Fibroblast of skin of scalp (primary cell): ENCODE measurements at regions not wholly inside any gene's neighbourhood (a gene's known extent, or its start where the extent isn't known, plus 50 kb on each side); places are given as distances from the start of the nearest gene placed in this dataset.

Experiments
- DNase-seq: peaks from one replicate; pipeline ENCODE4 v3.0.0-alpha.2; 2013

GRCh38 chr3:70554170-70554569 lies 241.7 kb upstream of the MDFIC2 start:
- DNase-seq, result peak; percentile 38

DNA sequence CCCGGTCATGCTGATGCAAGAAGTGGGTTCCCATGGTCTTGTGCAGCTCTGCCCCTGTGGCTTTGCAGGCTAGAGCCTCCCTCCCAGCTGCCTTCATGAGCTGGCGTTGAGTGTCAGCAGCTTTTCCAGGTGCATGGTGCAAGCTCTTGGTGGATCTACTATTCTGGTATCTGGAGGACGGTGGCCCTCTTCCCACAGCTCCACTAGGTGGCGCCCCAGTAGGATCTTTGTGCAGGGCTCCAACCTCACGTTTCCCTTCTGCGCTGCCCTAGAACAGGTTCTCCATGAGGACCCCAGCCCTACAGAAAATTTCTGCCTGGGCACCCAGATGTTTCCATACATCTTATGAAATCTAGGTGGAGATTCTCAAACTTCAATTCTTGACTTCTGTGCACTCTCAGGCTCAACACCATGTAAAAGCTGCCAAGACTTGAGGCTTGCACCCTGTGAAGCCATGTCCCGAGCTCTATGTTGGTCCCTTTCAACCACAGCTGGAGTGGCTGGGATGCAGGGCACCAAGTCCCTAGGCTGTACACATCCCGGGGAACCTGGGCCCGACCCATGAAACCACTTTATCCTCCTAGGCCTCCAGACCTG lies 238.4 kb upstream of the MDFIC2 start:
- DNase-seq, result peak; percentile 59

GRCh38 chr3:70546679-70547078 lies 234.2 kb upstream of the MDFIC2 start:
- DNase-seq, result no peak

DNA sequence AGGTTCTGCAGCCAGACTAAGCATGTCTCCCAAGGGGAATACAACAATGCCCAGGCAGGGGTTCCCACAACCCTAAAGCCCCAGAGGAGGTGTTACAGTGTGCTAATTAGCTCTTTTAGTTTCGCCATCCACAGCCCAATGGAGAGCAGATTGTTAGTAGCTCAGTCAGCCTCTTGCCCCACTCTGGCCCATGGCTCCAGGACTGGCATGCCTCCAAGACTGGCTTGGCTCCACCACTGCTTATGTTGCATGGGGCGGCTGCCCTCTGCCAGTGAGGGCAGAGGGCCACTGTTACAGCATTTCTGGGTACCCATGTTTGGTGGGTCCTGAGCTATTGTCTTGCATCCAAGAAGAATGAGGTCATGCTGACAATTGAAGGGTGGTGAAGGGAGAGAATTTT lies 231.1 kb upstream of the MDFIC2 start:
- DNase-seq, result no peak

DNA sequence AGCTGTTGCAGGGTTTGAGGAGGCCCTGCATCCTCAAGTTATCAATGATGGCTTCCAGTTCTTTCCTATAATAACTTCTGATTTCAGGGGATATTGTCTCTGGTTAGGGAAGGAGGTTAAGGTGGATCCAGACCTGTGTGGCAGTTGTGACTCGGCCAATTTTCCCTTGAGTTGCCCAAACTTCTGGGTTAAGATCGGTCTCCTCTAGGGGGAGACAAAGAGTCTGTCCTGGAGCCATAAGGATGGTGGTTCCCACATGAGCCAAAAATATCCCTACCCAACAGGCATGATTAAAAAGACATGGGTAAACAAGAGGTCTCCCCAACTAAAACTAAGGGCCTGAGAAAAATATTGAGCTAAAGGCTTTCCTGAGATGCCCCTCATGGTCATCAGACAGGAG lies 227.5 kb upstream of the MDFIC2 start:
- no peak for DNase-seq

DNA sequence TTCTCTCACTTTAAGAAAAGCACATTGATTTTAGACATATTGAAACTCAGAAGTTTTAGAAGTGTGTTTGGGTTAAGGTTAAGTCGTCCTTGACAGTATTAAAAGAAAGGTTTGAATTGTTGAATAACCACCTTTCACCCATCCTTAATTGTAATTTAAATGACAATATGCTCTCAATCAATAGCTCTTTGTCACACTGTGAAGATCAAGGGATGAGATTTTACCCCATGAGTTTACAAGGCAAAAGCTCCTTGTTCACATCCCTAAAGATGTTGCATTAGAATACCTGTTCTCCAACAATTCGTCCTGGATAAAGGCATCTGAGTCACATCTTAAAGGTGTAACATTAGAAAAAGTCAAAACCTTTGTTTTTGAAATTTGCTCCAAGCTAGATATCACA lies 220.4 kb upstream of the MDFIC2 start:
- no peak for DNase-seq

GRCh38 chr3:70531838-70532489 lies 219.5 kb upstream of the MDFIC2 start:
- DNase-seq, result no peak

DNA sequence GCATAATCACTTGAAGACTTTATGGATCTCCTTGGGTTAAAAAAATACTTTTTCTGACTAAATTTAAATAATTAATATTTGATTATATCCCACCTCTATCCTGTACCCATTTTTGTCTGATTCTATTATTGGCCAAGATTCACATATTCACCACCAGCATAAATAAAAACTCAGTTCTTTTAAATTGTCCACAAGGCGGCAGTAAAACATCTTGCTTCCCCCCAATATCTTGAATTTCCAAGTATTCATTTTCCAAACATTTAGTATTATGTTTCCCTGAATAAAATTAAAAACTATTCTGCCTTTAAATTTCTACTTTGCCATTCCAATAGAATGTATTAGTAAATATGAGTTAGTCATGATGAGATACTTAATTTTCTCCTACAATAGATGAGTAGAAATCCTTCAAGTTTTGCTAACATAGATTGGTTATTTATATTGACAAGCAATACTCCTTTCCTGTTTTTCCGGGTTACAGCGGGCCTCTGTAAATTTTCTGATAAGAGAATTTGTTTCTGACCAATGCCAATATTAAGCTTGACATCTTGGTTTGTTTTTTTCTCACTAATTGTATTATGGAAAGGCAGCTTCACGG lies 218.7 kb upstream of the MDFIC2 start:
- peak; percentile 51 for DNase-seq

GRCh38 chr3:70530626-70531025 lies 218.2 kb upstream of the MDFIC2 start:
- DNase-seq, result no peak

- peak; percentile 89 for DNase-seq
These were observed 214.6 kb upstream of the MDFIC2 start for GRCh38 chr3:70527026-70527425.

DNA sequence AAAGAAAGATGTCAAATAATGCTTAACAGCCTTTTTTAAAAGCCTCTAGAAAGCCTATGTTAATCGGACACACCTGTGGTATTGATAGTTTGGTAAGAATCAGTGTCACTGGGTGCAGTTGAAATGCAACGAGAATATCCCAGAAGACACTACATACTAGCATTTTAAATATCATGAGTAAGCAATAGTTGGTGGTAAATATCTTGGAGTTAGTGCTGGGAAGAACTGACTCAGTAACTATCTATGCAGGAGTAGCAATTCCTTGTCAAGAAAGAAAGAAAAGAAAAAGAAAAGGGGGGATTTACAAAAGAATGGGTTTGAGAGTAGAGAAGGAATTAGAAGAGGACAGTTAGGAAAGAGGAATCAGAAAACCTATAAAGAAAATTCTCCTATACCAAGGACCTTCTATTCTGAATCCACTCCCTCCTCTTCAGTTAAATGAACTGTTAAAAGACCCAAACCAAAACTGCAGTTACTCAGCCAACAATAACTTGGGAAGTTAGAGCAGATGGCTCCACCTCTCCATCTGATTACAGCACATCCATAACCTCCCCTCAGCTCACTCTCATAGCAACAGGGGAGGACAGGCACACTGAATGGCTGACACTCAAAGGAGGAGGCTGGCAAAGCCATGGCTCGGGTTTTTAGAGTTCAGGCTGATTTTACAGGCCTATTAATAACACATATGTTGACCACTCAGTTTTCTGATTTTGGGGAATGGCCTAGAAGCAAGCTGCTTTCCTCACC lies 207.6 kb upstream of the MDFIC2 start:
- DNase-seq, result peak; percentile 42

DNA sequence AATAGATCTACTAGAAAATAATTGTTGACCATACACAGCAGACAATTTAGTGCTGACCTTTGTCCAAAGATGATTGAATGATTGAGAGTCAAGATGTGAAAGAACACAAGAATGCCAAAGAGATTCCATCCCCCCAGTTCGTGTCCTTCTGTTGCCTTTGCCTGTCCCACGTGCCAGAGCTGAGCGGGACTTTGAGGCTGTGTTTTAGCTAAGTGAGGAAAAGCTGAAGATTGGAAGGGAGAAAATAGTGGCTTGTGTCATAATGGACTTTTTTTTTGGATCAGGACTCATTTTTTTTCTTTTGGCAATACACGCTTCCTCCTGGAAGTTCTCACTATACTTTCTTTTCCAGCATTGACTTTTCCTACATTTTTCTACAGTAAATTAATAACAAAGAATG lies 206.6 kb upstream of the MDFIC2 start:
- no peak for DNase-seq

- DNase-seq, result no peak
These were observed 205.9 kb upstream of the MDFIC2 start for GRCh38 chr3:70518356-70518755.

GRCh38 chr3:70517124-70517890 lies 204.9 kb upstream of the MDFIC2 start:
- DNase-seq, result no peak

GRCh38 chr3:70516076-70516475 lies 203.6 kb upstream of the MDFIC2 start:
- no peak for DNase-seq

DNA sequence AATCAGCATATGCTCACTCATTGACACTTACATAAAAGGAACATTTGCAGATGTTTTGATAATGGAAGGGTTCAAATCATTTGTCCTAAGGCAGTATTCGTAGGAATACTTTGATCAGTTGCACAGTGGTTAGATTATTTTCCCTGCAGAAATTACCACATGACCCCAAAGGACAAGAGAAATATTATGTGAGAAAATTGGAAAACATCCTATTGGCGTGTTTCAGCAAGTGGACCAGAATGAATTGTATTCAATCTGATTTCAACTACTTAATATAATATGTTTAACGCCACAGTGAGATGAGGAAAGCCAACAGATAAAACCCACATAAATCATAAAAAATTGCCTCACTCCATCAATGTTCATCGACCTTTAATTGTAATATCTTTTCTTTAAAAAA lies 195.0 kb upstream of the MDFIC2 start:
- DNase-seq, result no peak

DNA sequence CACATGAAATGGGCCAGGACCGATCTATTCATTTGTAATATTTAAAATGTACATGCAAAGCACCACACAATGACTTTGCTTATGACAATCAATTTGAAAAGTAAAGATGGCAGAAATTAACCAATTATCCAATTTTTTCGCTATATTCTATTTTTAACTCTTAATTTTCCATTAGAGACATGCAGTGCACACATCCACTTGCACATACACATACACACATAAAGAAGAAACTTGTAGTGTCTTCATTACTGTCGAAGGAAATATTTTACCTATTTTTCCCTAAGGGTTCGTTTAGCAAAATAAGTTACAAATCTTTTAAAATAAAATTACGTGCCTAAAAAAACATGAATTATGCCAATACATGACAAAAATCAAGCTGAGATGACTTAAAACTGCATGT lies 194.3 kb upstream of the MDFIC2 start:
- DNase-seq, result no peak

DNA sequence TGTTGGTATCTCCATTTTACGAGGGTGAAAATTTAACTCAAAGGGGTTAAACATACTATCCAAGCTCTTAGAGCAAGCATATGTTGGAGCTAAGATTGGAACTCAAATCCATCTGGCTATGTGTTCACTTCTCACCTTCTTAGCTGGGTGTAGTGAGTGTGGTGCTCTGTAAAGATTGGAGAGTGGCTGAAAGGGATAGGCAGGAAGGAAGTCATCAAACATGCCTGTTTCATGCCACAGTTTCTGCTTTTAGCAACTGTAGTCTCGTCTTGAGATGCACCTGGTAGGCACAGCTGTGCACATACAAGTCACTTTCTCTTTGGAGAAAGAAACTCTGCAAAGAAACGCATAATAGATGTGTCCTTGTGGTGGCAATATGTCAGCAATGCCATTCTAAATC lies 189.1 kb upstream of the MDFIC2 start:
- no peak for DNase-seq

DNA sequence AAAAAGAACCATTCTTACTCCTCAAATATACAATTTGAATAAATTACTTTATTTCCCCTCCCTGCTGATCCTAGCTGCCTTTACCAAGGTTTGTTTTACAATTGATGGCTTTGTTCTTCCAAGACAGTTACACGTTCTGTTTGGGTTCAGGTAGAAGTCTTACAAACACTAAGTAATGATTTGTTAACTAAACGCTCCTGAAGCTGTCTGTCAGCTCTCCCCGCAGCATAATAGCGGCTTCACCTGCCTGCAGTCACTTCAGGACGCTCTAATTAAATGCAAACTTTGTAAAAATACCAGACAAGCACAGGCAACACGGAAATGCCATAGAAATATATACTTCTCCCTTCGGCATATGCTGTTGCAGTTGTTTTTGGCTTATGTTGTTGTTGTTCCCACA lies 176.4 kb upstream of the MDFIC2 start:
- no peak for DNase-seq

GRCh38 chr3:70488131-70488530 lies 175.7 kb upstream of the MDFIC2 start:
- DNase-seq, result peak; percentile 2

DNA sequence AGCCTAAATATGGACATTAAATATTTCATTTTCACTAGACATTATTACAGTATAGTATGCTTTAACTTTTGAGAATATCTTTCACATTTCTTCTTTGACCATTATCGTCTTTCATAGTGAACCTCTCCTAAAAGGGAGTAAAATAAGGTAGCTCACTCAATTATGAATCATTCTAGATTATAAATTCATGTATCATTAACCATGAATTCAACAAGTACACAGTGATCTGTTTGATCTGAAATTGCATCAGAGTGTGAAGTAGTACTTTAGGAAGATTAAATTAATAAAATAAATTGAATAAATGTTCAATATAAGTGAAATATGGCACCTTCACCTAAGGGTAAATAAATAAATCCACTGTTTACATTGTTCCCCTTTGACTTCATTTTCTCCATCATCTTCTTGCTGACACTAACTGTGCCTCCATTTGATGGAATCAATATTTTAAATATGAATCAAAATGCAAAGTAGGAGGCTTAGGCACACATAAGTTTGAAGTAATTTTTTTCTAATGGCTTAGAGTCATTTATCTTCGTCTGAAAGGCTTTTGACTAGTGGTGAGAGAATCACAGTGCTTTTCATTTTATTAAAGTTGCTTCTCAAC lies 174.1 kb upstream of the MDFIC2 start:
- no peak for DNase-seq

GRCh38 chr3:70476174-70476573 lies 163.7 kb upstream of the MDFIC2 start:
- no peak for DNase-seq
